Endothelial cell of umbilical vein (primary cell): ENCODE measurements at regions not wholly inside any gene's neighbourhood (a gene's known extent, or its start where the extent isn't known, plus 50 kb on each side); places are given as distances from the start of the nearest gene placed in this dataset.

Experiments used
- BruUV-seq: library from RNA; stranded (reverse); fragments of 400-500 nt; replicated peaks from 2 replicates; lab custom pipeline; 2021; lab: Mats Ljungman, UMichigan
- CTCF ChIA-PET: fragments of 300-600, 350-600 bp; sonication (Branson Sonifier 250); formaldehyde crosslinking; loops from one replicate; lab custom pipeline; 2021; ENCODE audit warnings: antibody characterized with exemption, inconsistent platforms; lab: Charles Lee
- POLR2A ChIA-PET: fragments of 300-600, 350-600 bp; sonication (Branson Sonifier 250); formaldehyde crosslinking; loops from one replicate; lab custom pipeline; 2021; ENCODE audit warnings: antibody characterized with exemption, inconsistent platforms; lab: Charles Lee
- DNase-seq: peaks from one replicate; pipeline ENCODE4 v3.0.0-alpha.2; 2011; ENCODE audit warnings: low read depth, low spot score
- FAIRE-seq: peaks from 2 replicates; lab custom pipeline; 2011; peaks lifted over from hg19 to GRCh38; lab: Jason Lieb, UNC
- H2AFZ ChIP-seq: 2 replicates; pipeline ENCODE4 v1.6.0; 2012; ENCODE audit warnings: low read depth, low read length, control low read depth, inconsistent platforms
- H3K27ac ChIP-seq: 2 replicates; pipeline ENCODE4 v1.5.1; 2011; ENCODE audit warnings: low read depth, mild to moderate bottlenecking, control low read depth, low read length, moderate library complexity; ENCODE audit not compliant: insufficient read depth
- H3K27me3 ChIP-seq, 2 experiments: 2 replicates each; pipeline versions ENCODE4 v1.6.0 to v1.6.1; 2011; ENCODE audit warnings: low read length in 2 of 2, mixed read lengths in 1 of 2; ENCODE audit not compliant: control insufficient read depth in 2 of 2, insufficient read depth in 2 of 2
- H3K36me3 ChIP-seq, 2 experiments: 2 replicates in 1 of 2; 3 replicates in 1 of 2; pipeline ENCODE4 v1.5.1; 2011; ENCODE audit warnings: low read length in 2 of 2, mild to moderate bottlenecking in 1 of 2, moderate library complexity in 1 of 2; ENCODE audit not compliant: control insufficient read depth in 2 of 2, insufficient read depth in 2 of 2; ENCODE audit errors: extremely low read depth in 1 of 2
- H3K4me1 ChIP-seq: 3 replicates; pipeline ENCODE4 v1.5.1; 2011; ENCODE audit warnings: mild to moderate bottlenecking, low read length; ENCODE audit not compliant: control insufficient read depth, insufficient read depth; ENCODE audit errors: extremely low read depth
- H3K4me2 ChIP-seq: 2 replicates; pipeline ENCODE4 v1.6.1; 2011; ENCODE audit warnings: low read length, control low read depth, mixed read lengths; ENCODE audit not compliant: insufficient read depth
- H3K4me3 ChIP-seq, 3 experiments: fragments of 200-600 bp in 1 of 3; sonication (generic), shearing (Covaris generic) in 1 of 3; replicated peaks in 1 of 3; 2 replicates each; pipeline ENCODE4 v1.5.1; 2011 to 2016; ENCODE audit warnings: control low read depth in 3 of 3, low read length in 3 of 3, mild to moderate bottlenecking in 2 of 3, inconsistent platforms in 1 of 3, low read depth in 1 of 3, moderate library complexity in 1 of 3; ENCODE audit not compliant: insufficient read depth in 1 of 3
- H3K79me2 ChIP-seq: 2 replicates; pipeline ENCODE4 v1.6.0; 2012; ENCODE audit warnings: low read length, inconsistent platforms; ENCODE audit not compliant: control insufficient read depth, insufficient read depth
- H3K9ac ChIP-seq: replicated peaks from 2 replicates; pipeline ENCODE3; 2011; ENCODE audit warnings: low read length, control low read depth; ENCODE audit not compliant: insufficient read depth; ENCODE audit errors: extremely low read depth
- H3K9me1 ChIP-seq: replicated peaks from 3 replicates; pipeline ENCODE4 v1.6.0; 2011; ENCODE audit warnings: mild to moderate bottlenecking, low read length; ENCODE audit not compliant: control insufficient read depth, insufficient read depth; ENCODE audit errors: extremely low read depth
- H3K9me3 ChIP-seq: replicated peaks from 2 replicates; pipeline ENCODE4 v1.5.1; 2012; ENCODE audit warnings: low read length, inconsistent platforms; ENCODE audit not compliant: control insufficient read depth, insufficient read depth
- H4K20me1 ChIP-seq: replicated peaks from 2 replicates; pipeline ENCODE3; 2011; ENCODE audit warnings: mild to moderate bottlenecking, low read length; ENCODE audit not compliant: control insufficient read depth, insufficient read depth; ENCODE audit errors: extremely low read depth
- CTCF ChIP-seq, 2 donors: IDR thresholded peaks; 1 replicate in 1 of 2; 2 replicates in 1 of 2; pipeline ENCODE4 v1.5.1; 2011; ENCODE audit warnings: low read length in 2 of 2, mild to moderate bottlenecking in 2 of 2, moderate library complexity in 2 of 2, control low read depth in 1 of 2, inconsistent platforms in 1 of 2, low read depth in 1 of 2; ENCODE audit not compliant: insufficient read depth in 1 of 2; ENCODE audit errors: extremely low read depth in 1 of 2
- EZH2 ChIP-seq: IDR thresholded peaks from 2 replicates; pipeline ENCODE4 v1.6.1; 2012; ENCODE audit warnings: borderline replicate concordance, low read depth, mild to moderate bottlenecking, moderate library complexity, low read length, inconsistent platforms; ENCODE audit not compliant: severe bottlenecking
- FOS ChIP-seq: IDR thresholded peaks from 2 replicates; pipeline ENCODE4 v1.6.1; 2011; ENCODE audit warnings: mild to moderate bottlenecking, low read length, moderate library complexity, borderline replicate concordance; ENCODE audit not compliant: insufficient read depth
- GATA2 ChIP-seq: IDR thresholded peaks from 2 replicates; pipeline ENCODE4 v1.7.0; 2011; ENCODE audit warnings: low read depth, mild to moderate bottlenecking, moderate library complexity, mixed read lengths, low read length; ENCODE audit not compliant: insufficient read length, insufficient read depth
- JUN ChIP-seq: IDR thresholded peaks from 2 replicates; pipeline ENCODE4 v1.6.1; 2011; ENCODE audit warnings: borderline replicate concordance, low read depth; ENCODE audit not compliant: insufficient read length, insufficient read depth
- MAX ChIP-seq: IDR thresholded peaks from 2 replicates; pipeline ENCODE4 v1.6.1; 2011; ENCODE audit not compliant: insufficient read depth, insufficient read length
- MYC ChIP-seq: IDR thresholded peaks from one replicate; pipeline ENCODE4 v1.6.1; 2011; ENCODE audit warnings: mild to moderate bottlenecking, low read depth, low read length
- POLR2A ChIP-seq: IDR thresholded peaks from 2 replicates; pipeline ENCODE4 v1.6.1; 2012; ENCODE audit warnings: low read depth, mild to moderate bottlenecking, control low read depth, low read length
- POLR2AphosphoS5 ChIP-seq: IDR thresholded peaks from 2 replicates; pipeline ENCODE4 v1.6.1; 2012; ENCODE audit warnings: low read depth, mild to moderate bottlenecking, control low read depth, low read length, moderate library complexity; ENCODE audit not compliant: insufficient read depth
- dilution Hi-C: fragments of 300-500 bp; cut with MboI; formaldehyde crosslinking; loops from one replicate; pipeline ENCODE4 v1.15.0; 2019; ENCODE audit warnings: low sequenced_read_pairs; ENCODE audit not compliant: extremely low pct_ligation_motif_present
- intact Hi-C: fragments of 100-400 bp; cut with micrococcal nuclease; formaldehyde crosslinking; loops from one replicate; pipeline ENCODE4 v1.10.0; 2022

GRCh38 chr2:39541011-39541930 is 104.2 kb upstream of the MAP4K3 start:
- Histone ChIP-seq H3K9ac (no peak overlapping the region), H3K79me2 (no peaks in the 10 kb centered on the region), H3K36me3 (no peaks in the 10 kb centered on the region), H3K9me1 (no peaks in the 10 kb centered on the region), H2AFZ (no peak overlapping the region), H3K4me2 (no peak overlapping the region), H3K27ac (no peak overlapping the region), H3K9me3 (no peaks in the 10 kb centered on the region), H3K4me3 (no peak overlapping the region), H3K4me1 (no peaks in the 10 kb centered on the region), H4K20me1 (no peaks in the 10 kb centered on the region), H3K27me3 (no peaks in the 10 kb centered on the region)
- dilution Hi-C loops (no loop called here), intact Hi-C loops (no loop called here)
- ChIA-PET CTCF (interaction anchor here (1.9 kb wide), 1 partner anchor 11 kb away, joined by 8 read pairs; no protein-coding TSS in a partner anchor), POLR2A (no interaction called here)
- no peak for TF ChIP-seq CTCF (IDR thresholded peaks at IDR 0.05; ENCODE audit: extremely low read depth in 1 of 2, insufficient read depth in 1 of 2, low read depth in 1 of 2, low read length in 2 of 2)
- TF ChIP-seq JUN = peak; percentile 57
- BruUV-seq = no TSS peak
- no peak for FAIRE-seq
- peak; percentile 64 for DNase-seq

GRCh38 chr2:39542523-39542922 is 105.4 kb upstream of the MAP4K3 start:
- H2AFZ ChIP-seq = no peak overlapping the region
- dilution Hi-C loops (no loop called here), intact Hi-C loops (no loop called here)
- TF ChIP-seq POLR2A = no peak
- TF ChIP-seq MAX = no peak
- TF ChIP-seq POLR2AphosphoS5 = no peak
- TF ChIP-seq JUN = no peak
- no peak for TF ChIP-seq GATA2
- TF ChIP-seq MYC = no peak
- no peak for TF ChIP-seq FOS
- TF ChIP-seq CTCF (IDR thresholded peaks at IDR 0.05; ENCODE audit: extremely low read depth in 1 of 2, insufficient read depth in 1 of 2, low read depth in 1 of 2, low read length in 2 of 2) = no peak
- no peak for TF ChIP-seq EZH2
- no peak for DNase-seq
- ChIA-PET CTCF (interaction anchor here (0.9 kb wide), 1 partner anchor 9 kb away, joined by 3 read pairs; no protein-coding TSS in a partner anchor), POLR2A (no interaction called here)
- H3K9ac ChIP-seq = no peak overlapping the region
- H3K27ac ChIP-seq = no peak overlapping the region
- H3K4me3 ChIP-seq = no peak overlapping the region
- no peaks in the 10 kb centered on the region for H3K4me1 ChIP-seq
- BruUV-seq = no TSS peak
- H3K4me2 ChIP-seq = no peak overlapping the region
- H3K9me3 ChIP-seq = no peaks in the 10 kb centered on the region
- H3K27me3 ChIP-seq = no peaks in the 10 kb centered on the region
- H4K20me1 ChIP-seq = no peaks in the 10 kb centered on the region
- FAIRE-seq = no peak
- H3K36me3 ChIP-seq = no peaks in the 10 kb centered on the region
- no peaks in the 10 kb centered on the region for H3K79me2 ChIP-seq
- no peaks in the 10 kb centered on the region for H3K9me1 ChIP-seq
